Stomach (tissue), 8 donors: ENCODE measurements at regions not wholly inside any gene's neighbourhood (a gene's known extent, or its start where the extent isn't known, plus 50 kb on each side); places are given as distances from the start of the nearest gene placed in this dataset.

Experiments used
- DNase-seq, 2 donors: peaks; one replicate each; pipeline versions ENCODE4 v3.0.0 to v3.0.0-alpha.2; 2013 to 2019
- H3K27ac ChIP-seq, 5 donors: fragments of 200-600 bp in 4 of 5; sonication (generic) in 4 of 5; one replicate each; pipeline ENCODE4 v1.5.1; 2013 to 2019; ENCODE audit warnings: mild to moderate bottlenecking in 1 of 5, moderate library complexity in 1 of 5
- H3K27me3 ChIP-seq, 3 donors: fragments of 200-600 bp; sonication (generic); one replicate each; pipeline ENCODE4 v1.5.1; 2017 to 2019; ENCODE audit warnings: mixed run types in 1 of 3
- H3K36me3 ChIP-seq, 4 donors: fragments of 200-600 bp; sonication (generic); 1 replicate in 3 of 4; 2 replicates in 1 of 4; pipeline ENCODE4 v1.5.1; 2016 to 2019
- H3K4me1 ChIP-seq, 4 donors: fragments of 200-600 bp; sonication (generic); one replicate each; pipeline ENCODE4 v1.5.1; 2016 to 2019
- H3K4me3 ChIP-seq, 4 donors: fragments of 200-600 bp; sonication (generic) in 3 of 4; one replicate each; pipeline ENCODE4 v1.5.1; 2016 to 2019; ENCODE audit warnings: mild to moderate bottlenecking in 1 of 4
- H3K9me3 ChIP-seq, 4 donors: fragments of 200-600 bp; sonication (generic); one replicate each; pipeline ENCODE4 v1.5.1; 2016 to 2019
- CTCF ChIP-seq, 7 experiments: fragments of 450-650 bp in 4 of 7; fragments of 200-600 bp in 3 of 7; sonication (generic) in 3 of 7; IDR thresholded peaks; one replicate each; pipeline ENCODE4 v1.5.1; 2016 to 2019; ENCODE audit warnings: antibody characterized with exemption in 7 of 7, control low read depth in 2 of 7, mild to moderate bottlenecking in 1 of 7
- EP300 ChIP-seq: sonication (generic); formaldehyde crosslinking; IDR thresholded peaks from one replicate; pipeline ENCODE4 v1.6.1; 2017; ENCODE audit warnings: antibody characterized with exemption
- POLR2A ChIP-seq, 4 donors: fragments of 450-650 bp; IDR thresholded peaks; one replicate each; pipeline ENCODE4 v1.6.1; 2016; ENCODE audit warnings: antibody characterized with exemption in 4 of 4, control low read depth in 2 of 4, mild to moderate bottlenecking in 1 of 4, moderate library complexity in 1 of 4
- POLR2AphosphoS5 ChIP-seq, 3 donors: sonication (generic); formaldehyde crosslinking; IDR thresholded peaks; one replicate each; pipeline ENCODE4 v1.6.1; 2016; ENCODE audit warnings: antibody characterized with exemption in 3 of 3
- WGBS, 5 donors: extraction: QIAGEN DNeasy Blood & Tissue Kit in 3 of 5; methylation state at CpG; one replicate each; pipeline versions ENCODE4 v1.1.5 to v1.1.7; 2013 to 2018; 5-methylcytosine and 5-hydroxymethylcytosine counted together
- intact Hi-C: fragments of 100-400 bp; cut with DNase I; formaldehyde crosslinking; loops from one replicate; pipeline ENCODE4 v1.15.1; 2023; ENCODE audit warnings: low total_unique reads
- donor health status: healthy with polysubstance abuse.
- donor health status: Bipolar disorder and iron deficiency.
- donor health status: healthy.

- Histone ChIP-seq H3K27me3 (no peaks in the 10 kb centered on the region), H3K27ac (no peak overlapping the region), H3K4me3 (no peak overlapping the region), H3K4me1 (no peaks in the 10 kb centered on the region), H3K36me3 (no peaks in the 10 kb centered on the region), H3K9me3 (no peaks in the 10 kb centered on the region)
- no peak for TF ChIP-seq POLR2AphosphoS5 (IDR thresholded peaks at IDR 0.05)
- TF ChIP-seq POLR2A (IDR thresholded peaks at IDR 0.05) = no peak
- TF ChIP-seq CTCF (IDR thresholded peaks at IDR 0.05) = no peak
- TF ChIP-seq EP300 = no peak
- DNase-seq = no peak
- WGBS, 5 donors = 78 to 86% (median 82%) methylated on average over 6 of the region's 6 CpGs
- intact Hi-C loops = no loop called here
These were observed 1260.5 kb upstream of the CELF2 start for GRCh38 chr10:9757176-9757575.

- 72 to 94% (median 86%) methylated on average over 3 of the region's 3 CpGs for WGBS, 5 donors
- H3K4me3 ChIP-seq = no peak overlapping the region
- no peak for DNase-seq
- intact Hi-C loops = no loop called here
- H3K27ac ChIP-seq = no peak overlapping the region
- no peaks in the 10 kb centered on the region for H3K4me1 ChIP-seq
- no peaks in the 10 kb centered on the region for H3K36me3 ChIP-seq
- TF ChIP-seq EP300 (no peak), CTCF (IDR thresholded peaks at IDR 0.05) (no peak), POLR2A (IDR thresholded peaks at IDR 0.05) (no peak), POLR2AphosphoS5 (IDR thresholded peaks at IDR 0.05) (no peak)
- no peaks in the 10 kb centered on the region for H3K27me3 ChIP-seq
- no peaks in the 10 kb centered on the region for H3K9me3 ChIP-seq
These were observed 1258.1 kb upstream of the CELF2 start for GRCh38 chr10:9759596-9759995.

DNA sequence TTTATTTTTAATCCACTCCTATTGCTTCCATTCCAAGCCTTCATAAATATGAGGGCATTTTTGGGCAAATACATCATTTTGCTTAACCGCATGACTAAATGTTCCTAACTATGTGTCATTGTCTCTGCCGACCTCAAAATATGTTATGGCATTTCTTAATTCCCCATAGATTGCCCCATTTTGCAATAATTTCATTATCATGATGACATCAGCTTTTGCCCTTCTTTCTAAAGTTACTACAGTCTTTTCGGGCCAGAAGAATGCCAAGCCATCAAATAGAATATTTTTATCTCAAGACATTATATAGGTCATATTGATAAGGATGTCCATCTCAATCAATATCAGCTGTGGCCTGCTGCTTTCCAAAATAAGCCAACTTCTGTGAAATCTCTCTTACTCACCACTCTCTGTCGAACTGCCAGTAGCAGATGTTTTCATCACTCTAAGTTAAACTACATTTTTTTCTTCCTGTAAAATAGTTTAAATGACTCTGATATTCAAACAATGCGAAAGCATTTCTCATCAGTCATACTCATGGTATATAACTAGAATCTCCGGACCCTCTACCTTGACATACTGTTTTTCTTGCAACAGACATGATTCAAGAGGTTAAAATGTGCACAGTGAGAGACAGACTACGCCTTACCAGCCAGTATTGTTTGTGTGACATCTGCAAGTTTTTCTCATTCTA, 1254.6 kb upstream of the CELF2 start:
- DNase-seq = no peak
- Histone ChIP-seq H3K4me1 (no peaks in the 10 kb centered on the region), H3K27ac (no peak overlapping the region), H3K36me3 (no peaks in the 10 kb centered on the region), H3K4me3 (no peak overlapping the region), H3K9me3 (no peaks in the 10 kb centered on the region), H3K27me3 (no peaks in the 10 kb centered on the region)
- TF ChIP-seq EP300 (no peak), POLR2A (IDR thresholded peaks at IDR 0.05) (no peak), CTCF (IDR thresholded peaks at IDR 0.05) (no peak), POLR2AphosphoS5 (IDR thresholded peaks at IDR 0.05) (no peak)
- intact Hi-C loops = no loop called here
- 56 to 80% (median 72%) methylated on average over 7 of the region's 7 CpGs for WGBS, 5 donors

DNA sequence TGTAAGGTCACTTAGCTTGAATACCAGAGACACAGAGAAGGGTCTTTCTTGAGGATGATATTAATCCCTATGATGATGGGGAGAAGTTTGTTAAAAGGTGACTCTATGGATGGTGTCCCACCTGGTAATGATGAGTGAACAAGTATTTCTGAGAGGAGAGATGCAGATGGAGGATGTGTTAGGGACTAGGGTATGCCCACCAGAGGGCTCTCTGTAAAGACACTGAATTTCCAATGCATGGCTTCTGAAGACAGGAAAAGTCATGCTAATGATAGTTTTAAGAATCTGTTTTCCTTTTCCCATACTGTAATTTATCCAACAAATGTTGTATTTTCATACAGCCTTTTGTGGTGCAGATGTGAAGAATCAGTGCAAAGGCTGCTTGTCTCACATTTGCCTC, 1250.9 kb upstream of the CELF2 start:
- intact Hi-C loops = no loop called here

GRCh38 chr10:9781666-9782065, 1236.0 kb upstream of the CELF2 start:
- Histone ChIP-seq H3K27ac (no peak overlapping the region), H3K4me1 (no peaks in the 10 kb centered on the region), H3K9me3 (peaks cover 0 to 5% (median 4%) of the 10 kb centered on the region in 4 donors), H3K36me3 (no peaks in the 10 kb centered on the region), H3K4me3 (no peak overlapping the region), H3K27me3 (no peaks in the 10 kb centered on the region)
- TF ChIP-seq POLR2A (IDR thresholded peaks at IDR 0.05) (no peak), CTCF (IDR thresholded peaks at IDR 0.05) (no peak), POLR2AphosphoS5 (IDR thresholded peaks at IDR 0.05) (no peak), EP300 (no peak)
- no peak for DNase-seq
- intact Hi-C loops = no loop called here
- WGBS, 5 donors = 47 to 68% (median 53%) methylated on average over 2 of the region's 2 CpGs

More for the DNA sequence above, 1250.9 kb upstream of the CELF2 start:
- no peak for DNase-seq
- H3K27ac ChIP-seq = no peak overlapping the region
- no peaks in the 10 kb centered on the region for H3K36me3 ChIP-seq
- H3K9me3 ChIP-seq = no peaks in the 10 kb centered on the region
- no peaks in the 10 kb centered on the region for H3K27me3 ChIP-seq
- no peak for TF ChIP-seq POLR2AphosphoS5 (IDR thresholded peaks at IDR 0.05)
- H3K4me3 ChIP-seq = no peak overlapping the region
- no peaks in the 10 kb centered on the region for H3K4me1 ChIP-seq
